GM23338 (cell line): ENCODE measurements at regions not wholly inside any gene's neighbourhood (a gene's known extent, or its start where the extent isn't known, plus 50 kb on each side); places are given as distances from the start of the nearest gene placed in this dataset.

Source experiments
- ATAC-seq: fragments of 200-7000 bp; cut with Tn5 transposase; 3 replicates; pipeline ENCODE4 v1.9.1; 2020
- DNase-seq: peaks from one replicate; pipeline ENCODE4 v3.0.0-alpha.2; 2015; ENCODE audit warnings: low spot score
- H2AFZ ChIP-seq: fragments of 200-600 bp; sonication (generic); 2 replicates; pipeline ENCODE4 v1.8.0; 2016; ENCODE audit warnings: antibody characterized with exemption, mild to moderate bottlenecking, moderate library complexity
- H3F3A ChIP-seq: fragments of 200-600 bp; sonication (generic); replicated peaks from 2 replicates; pipeline ENCODE4 v1.8.0; 2017; ENCODE audit warnings: antibody characterized with exemption, mixed run types, low read depth
- H3K27ac ChIP-seq: fragments of 200-600 bp; sonication (generic); 2 replicates; pipeline ENCODE4 v1.6.1; 2016; ENCODE audit warnings: low read depth
- H3K27me3 ChIP-seq: fragments of 200-600 bp; sonication (generic); 2 replicates; pipeline ENCODE4 v1.8.0; 2016; ENCODE audit warnings: mild to moderate bottlenecking, mixed run types, moderate library complexity; ENCODE audit not compliant: insufficient read depth
- H3K36me3 ChIP-seq: fragments of 200-600 bp; sonication (generic); 2 replicates; pipeline ENCODE4 v1.8.0; 2016; ENCODE audit warnings: mild to moderate bottlenecking; ENCODE audit not compliant: insufficient read depth
- H3K4me1 ChIP-seq: fragments of 200-600 bp; sonication (generic); 2 replicates; pipeline ENCODE4 v1.8.0; 2016; ENCODE audit warnings: mild to moderate bottlenecking, moderate library complexity; ENCODE audit not compliant: insufficient read depth
- H3K4me2 ChIP-seq: fragments of 200-600 bp; sonication (generic); 2 replicates; pipeline ENCODE4 v1.7.1; 2017; ENCODE audit warnings: mixed run types
- H3K4me3 ChIP-seq: fragments of 200-600 bp; sonication (generic); 2 replicates; pipeline ENCODE4 v1.6.1; 2016; ENCODE audit warnings: mixed run types
- H3K79me2 ChIP-seq: fragments of 200-600 bp; sonication (generic); replicated peaks from 2 replicates; pipeline ENCODE4 v1.8.0; 2017; ENCODE audit warnings: mild to moderate bottlenecking; ENCODE audit not compliant: insufficient read depth
- H3K9me2 ChIP-seq: fragments of 200-600 bp; sonication (generic); 2 replicates; pipeline ENCODE4 v1.8.0; 2017; ENCODE audit not compliant: insufficient read depth
- H4K20me1 ChIP-seq: fragments of 200-600 bp; sonication (generic); replicated peaks from 2 replicates; pipeline ENCODE4 v1.8.0; 2017; ENCODE audit warnings: mild to moderate bottlenecking; ENCODE audit not compliant: insufficient read depth
- H3K27ac Mint-ChIP-seq: 2 replicates; pipeline ENCODE4 v1.8.0; 2020; ENCODE audit warnings: inconsistent platforms, mild to moderate bottlenecking, moderate library complexity, mixed read lengths
- H3K27me3 Mint-ChIP-seq: 3 replicates; pipeline ENCODE4 v1.8.0; 2022; ENCODE audit warnings: low read depth, mild to moderate bottlenecking, moderate library complexity, mixed read lengths, inconsistent platforms; ENCODE audit not compliant: insufficient read depth, poor library complexity
- H3K36me3 Mint-ChIP-seq: 3 replicates; pipeline ENCODE4 v1.8.0; 2021; ENCODE audit warnings: low read depth, mild to moderate bottlenecking, inconsistent platforms, moderate library complexity, mixed read lengths
- H3K4me1 Mint-ChIP-seq: 3 replicates; pipeline ENCODE4 v1.8.0; 2020; ENCODE audit warnings: mild to moderate bottlenecking, inconsistent platforms, mixed read lengths
- H3K4me3 Mint-ChIP-seq: 3 replicates; pipeline ENCODE4 v1.8.0; 2021; ENCODE audit warnings: moderate library complexity, mild to moderate bottlenecking, inconsistent platforms, mixed read lengths
- H3K9me3 Mint-ChIP-seq: 3 replicates; pipeline ENCODE4 v1.8.0; 2020; ENCODE audit warnings: moderate library complexity, mild to moderate bottlenecking, inconsistent platforms, mixed read lengths
- CTCF ChIP-seq, 2 experiments: fragments of 200-600 bp in 1 of 2; sonication (generic) in 1 of 2; conservative IDR thresholded peaks; 2 replicates each; pipeline versions ENCODE4 v1.5.1 to v1.6.1; 2016 to 2017; ENCODE audit warnings: antibody characterized with exemption in 2 of 2, low read depth in 2 of 2, mild to moderate bottlenecking in 2 of 2, moderate library complexity in 1 of 2
- EZH2phosphoT487 ChIP-seq: fragments of 200-600 bp; sonication (generic); IDR thresholded peaks from one replicate; pipeline ENCODE4 v1.8.1; 2018; ENCODE audit warnings: antibody characterized with exemption; ENCODE audit not compliant: unreplicated experiment
- TF ChIP-seq, protein P1 (sequence below): fragments of 250-450 bp; sonication (Bioruptor Pico); IDR thresholded peaks from 2 replicates; pipeline ENCODE4 v1.5.0; 2020; ENCODE audit warnings: mild to moderate bottlenecking, moderate library complexity
- TF ChIP-seq, protein P2 (sequence below): IDR thresholded peaks from 2 replicates; pipeline ENCODE4 v1.6.1; 2016; ENCODE audit warnings: antibody characterized with exemption

GRCh38 chr5:163623524-163623923, 118.1 kb downstream of the MAT2B start (continued):
- TF ChIP-seq, protein P1, sequence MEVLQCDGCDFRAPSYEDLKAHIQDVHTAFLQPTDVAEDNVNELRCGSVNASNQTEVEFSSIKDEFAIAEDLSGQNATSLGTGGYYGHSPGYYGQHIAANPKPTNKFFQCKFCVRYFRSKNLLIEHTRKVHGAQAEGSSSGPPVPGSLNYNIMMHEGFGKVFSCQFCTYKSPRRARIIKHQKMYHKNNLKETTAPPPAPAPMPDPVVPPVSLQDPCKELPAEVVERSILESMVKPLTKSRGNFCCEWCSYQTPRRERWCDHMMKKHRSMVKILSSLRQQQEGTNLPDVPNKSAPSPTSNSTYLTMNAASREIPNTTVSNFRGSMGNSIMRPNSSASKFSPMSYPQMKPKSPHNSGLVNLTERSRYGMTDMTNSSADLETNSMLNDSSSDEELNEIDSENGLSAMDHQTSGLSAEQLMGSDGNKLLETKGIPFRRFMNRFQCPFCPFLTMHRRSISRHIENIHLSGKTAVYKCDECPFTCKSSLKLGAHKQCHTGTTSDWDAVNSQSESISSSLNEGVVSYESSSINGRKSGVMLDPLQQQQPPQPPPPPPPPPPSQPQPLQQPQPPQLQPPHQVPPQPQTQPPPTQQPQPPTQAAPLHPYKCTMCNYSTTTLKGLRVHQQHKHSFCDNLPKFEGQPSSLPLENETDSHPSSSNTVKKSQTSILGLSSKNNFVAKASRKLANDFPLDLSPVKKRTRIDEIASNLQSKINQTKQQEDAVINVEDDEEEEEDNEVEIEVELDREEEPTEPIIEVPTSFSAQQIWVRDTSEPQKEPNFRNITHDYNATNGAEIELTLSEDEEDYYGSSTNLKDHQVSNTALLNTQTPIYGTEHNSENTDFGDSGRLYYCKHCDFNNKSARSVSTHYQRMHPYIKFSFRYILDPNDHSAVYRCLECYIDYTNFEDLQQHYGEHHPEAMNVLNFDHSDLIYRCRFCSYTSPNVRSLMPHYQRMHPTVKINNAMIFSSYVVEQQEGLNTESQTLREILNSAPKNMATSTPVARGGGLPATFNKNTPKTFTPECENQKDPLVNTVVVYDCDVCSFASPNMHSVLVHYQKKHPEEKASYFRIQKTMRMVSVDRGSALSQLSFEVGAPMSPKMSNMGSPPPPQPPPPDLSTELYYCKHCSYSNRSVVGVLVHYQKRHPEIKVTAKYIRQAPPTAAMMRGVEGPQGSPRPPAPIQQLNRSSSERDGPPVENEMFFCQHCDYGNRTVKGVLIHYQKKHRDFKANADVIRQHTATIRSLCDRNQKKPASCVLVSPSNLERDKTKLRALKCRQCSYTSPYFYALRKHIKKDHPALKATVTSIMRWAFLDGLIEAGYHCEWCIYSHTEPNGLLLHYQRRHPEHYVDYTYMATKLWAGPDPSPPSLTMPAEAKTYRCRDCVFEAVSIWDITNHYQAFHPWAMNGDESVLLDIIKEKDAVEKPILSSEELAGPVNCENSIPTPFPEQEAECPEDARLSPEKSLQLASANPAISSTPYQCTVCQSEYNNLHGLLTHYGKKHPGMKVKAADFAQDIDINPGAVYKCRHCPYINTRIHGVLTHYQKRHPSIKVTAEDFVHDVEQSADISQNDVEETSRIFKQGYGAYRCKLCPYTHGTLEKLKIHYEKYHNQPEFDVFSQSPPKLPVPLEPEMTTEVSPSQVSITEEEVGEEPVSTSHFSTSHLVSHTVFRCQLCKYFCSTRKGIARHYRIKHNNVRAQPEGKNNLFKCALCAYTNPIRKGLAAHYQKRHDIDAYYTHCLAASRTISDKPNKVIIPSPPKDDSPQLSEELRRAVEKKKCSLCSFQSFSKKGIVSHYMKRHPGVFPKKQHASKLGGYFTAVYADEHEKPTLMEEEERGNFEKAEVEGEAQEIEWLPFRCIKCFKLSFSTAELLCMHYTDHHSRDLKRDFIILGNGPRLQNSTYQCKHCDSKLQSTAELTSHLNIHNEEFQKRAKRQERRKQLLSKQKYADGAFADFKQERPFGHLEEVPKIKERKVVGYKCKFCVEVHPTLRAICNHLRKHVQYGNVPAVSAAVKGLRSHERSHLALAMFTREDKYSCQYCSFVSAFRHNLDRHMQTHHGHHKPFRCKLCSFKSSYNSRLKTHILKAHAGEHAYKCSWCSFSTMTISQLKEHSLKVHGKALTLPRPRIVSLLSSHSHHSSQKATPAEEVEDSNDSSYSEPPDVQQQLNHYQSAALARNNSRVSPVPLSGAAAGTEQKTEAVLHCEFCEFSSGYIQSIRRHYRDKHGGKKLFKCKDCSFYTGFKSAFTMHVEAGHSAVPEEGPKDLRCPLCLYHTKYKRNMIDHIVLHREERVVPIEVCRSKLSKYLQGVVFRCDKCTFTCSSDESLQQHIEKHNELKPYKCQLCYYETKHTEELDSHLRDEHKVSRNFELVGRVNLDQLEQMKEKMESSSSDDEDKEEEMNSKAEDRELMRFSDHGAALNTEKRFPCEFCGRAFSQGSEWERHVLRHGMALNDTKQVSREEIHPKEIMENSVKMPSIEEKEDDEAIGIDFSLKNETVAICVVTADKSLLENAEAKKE, result no peak
- no peak for TF ChIP-seq CTCF (conservative IDR thresholded peaks at IDR 0.05; ENCODE audit: low read depth in 2 of 2)
- TF ChIP-seq EZH2phosphoT487, result no peak

DNA sequence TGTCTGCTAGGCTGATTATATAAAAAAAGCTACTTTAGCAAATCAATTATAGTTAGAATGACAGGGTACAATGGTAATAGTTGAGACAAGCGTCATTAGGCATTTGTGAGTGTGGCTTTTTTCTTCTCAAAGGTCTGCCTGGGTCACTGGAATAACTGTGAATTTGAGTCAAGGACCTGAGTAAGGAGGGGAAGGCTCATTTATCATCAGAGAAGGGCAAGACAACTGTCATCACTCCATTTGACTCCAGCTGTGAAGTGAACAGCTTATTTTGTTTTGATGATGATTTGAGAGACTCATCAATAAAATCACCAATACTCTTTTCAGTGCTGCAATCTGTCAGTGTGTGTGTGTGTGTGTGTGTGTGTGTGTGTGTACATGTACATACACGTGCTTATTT, 118.6 kb downstream of the MAT2B start:
- Mint-ChIP-seq H3K36me3 (no peaks in the 10 kb centered on the region), H3K4me1 (no peaks in the 10 kb centered on the region), H3K27ac (no peak overlapping the region), H3K4me3 (no peak overlapping the region), H3K9me3 (peaks cover 1% of the 10 kb centered on the region; the same call in 1 of the 3 replicates), H3K27me3 (no peaks in the 10 kb centered on the region)
- Histone ChIP-seq H3K4me2 (no peak overlapping the region), H4K20me1 (no peaks in the 10 kb centered on the region; the same call in 1 of the 2 replicates), H2AFZ (no peak overlapping the region), H3K79me2 (no peaks in the 10 kb centered on the region), H3F3A (no peaks in the 10 kb centered on the region), H3K27ac (no peak overlapping the region), H3K4me1 (no peaks in the 10 kb centered on the region), H3K4me3 (no peak overlapping the region), H3K36me3 (no peaks in the 10 kb centered on the region), H3K9me2 (no peaks in the 10 kb centered on the region), H3K27me3 (no peaks in the 10 kb centered on the region)
- DNase-seq, result no peak
- ATAC-seq, result no peak
- TF ChIP-seq, protein P2, sequence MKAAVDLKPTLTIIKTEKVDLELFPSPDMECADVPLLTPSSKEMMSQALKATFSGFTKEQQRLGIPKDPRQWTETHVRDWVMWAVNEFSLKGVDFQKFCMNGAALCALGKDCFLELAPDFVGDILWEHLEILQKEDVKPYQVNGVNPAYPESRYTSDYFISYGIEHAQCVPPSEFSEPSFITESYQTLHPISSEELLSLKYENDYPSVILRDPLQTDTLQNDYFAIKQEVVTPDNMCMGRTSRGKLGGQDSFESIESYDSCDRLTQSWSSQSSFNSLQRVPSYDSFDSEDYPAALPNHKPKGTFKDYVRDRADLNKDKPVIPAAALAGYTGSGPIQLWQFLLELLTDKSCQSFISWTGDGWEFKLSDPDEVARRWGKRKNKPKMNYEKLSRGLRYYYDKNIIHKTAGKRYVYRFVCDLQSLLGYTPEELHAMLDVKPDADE, result no peak
- TF ChIP-seq, protein P1, result no peak
